HG02623 (cell line): ENCODE measurements at regions not wholly inside any gene's neighbourhood (a gene's known extent, or its start where the extent isn't known, plus 50 kb on each side); places are given as distances from the start of the nearest gene placed in this dataset.

Source experiments
- ATAC-seq: cut with Tn5 transposase; IDR thresholded peaks from one replicate; pipeline ENCODE4 v1.9.1; 2021; ENCODE audit warnings: moderate library complexity; ENCODE audit not compliant: unreplicated experiment

DNA sequence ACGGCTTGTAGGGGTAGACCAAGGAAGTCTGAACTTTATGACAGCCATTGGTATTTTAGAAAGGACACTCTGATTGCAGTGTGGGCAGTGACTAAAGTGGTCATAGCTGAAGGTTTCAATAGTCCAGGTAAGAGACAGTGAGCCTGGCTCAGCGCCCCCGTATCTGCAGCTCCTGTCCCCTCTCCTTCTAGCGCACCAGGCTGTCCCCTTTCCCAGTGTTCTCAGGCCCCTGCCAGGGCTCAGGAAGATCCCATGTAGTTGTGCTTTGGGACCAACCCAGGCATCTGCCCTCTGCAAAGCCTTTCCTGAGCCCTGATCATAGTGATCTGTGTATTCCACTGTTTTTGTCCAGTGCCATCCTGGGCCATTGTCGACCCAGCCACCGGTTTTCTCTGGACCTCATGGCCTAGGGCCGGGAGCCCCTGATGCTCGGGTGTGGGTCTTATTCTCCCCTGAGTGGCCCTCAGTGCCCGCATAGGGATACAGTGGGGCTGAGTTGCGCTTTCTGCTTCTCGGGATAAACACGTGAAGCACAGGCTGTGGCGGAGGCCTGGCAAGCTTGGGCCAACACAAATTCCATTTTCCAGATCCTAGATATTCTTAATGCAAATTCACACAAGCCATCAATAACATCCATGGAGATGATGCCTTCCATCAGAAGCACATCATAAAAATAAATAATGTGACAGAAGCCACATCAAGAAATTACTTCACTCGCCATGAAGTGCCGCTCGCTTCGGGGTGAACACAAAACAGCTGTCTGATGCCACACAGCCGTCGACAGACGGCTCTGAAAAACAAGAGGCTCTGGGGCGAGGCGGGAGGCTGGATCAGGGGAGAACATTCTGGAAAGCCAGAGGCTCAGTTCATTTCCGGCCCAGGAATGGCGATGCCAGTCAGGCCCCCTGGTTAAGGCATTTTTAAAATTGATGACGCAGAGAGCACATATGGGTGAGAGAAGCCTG, 805.0 kb downstream of the TBC1D22A start:
- ATAC-seq: no peak

DNA sequence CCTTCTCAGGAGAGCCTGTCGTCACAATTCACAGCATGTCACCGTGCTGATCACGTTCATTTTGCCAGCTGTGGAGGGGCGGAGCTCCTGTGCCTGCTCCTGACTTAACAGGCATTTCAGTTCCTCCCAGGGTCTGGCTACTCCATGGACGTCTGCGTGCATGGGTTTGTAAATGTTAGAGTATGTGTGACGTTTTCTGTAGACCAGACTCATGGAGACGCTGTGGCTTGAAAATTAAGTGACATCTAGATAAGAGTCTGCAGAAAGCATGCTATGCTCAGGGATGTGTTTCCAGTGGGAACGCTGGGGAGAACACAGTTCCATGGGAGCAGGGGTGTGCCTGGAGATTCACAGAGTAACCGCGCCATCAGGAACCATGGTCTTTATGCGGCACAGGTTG, 804.0 kb downstream of the TBC1D22A start:
- ATAC-seq: no peak

DNA sequence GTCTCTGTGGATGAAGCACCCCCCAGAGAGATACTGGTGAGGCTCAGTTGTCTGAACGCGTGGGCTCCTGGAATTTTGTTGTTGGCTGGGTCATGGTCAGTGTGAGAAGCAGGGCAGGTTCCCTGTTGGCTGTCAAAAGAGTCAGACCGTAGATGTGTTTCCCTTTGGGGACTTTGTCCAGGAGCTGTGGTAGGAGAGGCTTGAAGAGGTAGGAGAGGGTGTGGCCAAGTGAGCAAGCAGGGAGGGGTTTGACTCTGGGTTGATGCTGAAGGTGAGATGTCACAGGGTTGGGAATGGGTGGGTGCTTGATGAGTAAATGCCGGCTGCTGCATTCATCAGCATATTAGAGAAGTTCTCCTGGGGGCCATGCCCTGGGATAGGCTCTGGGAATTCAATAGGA, 803.2 kb downstream of the TBC1D22A start:
- ATAC-seq: no peak

DNA sequence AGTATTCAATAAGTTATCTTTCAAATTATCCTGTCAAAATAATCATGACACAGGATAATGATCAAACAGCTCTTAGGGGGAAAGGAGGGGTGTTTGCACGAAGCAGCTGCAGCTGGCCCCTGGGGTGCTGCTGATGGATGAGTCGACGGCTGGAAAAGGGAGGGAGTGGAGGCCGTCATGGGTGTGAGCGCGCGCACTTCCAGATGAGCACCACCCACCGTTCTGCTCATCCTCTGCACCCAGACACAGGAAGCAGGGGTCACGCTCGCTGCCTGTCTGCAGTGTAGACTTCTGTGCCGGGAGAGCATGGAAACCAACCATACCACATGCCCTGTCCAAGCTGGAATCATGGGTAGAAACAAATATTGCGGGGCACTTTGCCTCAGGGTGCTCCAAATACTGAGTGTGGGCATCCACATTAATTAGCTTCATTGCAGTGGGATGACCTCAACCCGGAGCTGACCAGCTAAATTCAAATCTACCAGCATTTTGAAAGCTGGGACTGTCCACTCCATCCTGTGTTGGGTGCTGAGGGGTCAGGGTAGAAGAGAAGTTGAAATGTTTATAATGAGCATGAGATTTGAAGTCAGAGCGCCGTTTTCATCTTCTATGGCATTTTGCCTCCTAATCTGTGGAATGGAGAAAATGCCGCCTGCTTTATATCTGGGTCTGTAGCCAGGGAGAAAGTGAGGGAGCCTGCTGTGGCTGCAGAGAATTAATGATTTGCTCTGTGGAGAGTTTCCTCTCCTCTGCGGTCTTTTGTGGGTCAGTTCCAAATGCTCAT, 802.4 kb downstream of the TBC1D22A start:
- ATAC-seq: no peak

DNA sequence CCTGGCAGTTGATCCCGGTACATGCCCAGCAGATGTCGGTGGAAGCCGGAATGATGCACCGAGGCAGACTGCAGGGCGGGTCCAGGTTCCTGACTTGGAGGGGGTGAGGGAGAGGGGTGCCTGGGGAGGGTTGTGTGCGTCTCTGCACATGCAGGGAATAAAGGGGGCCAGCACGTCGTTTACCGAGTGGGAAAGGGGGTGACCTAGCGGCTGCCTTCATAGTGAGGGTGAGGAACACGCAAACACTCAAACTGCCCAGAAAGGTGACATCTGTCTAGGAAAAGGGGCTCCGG, 801.7 kb downstream of the TBC1D22A start:
- no peak for ATAC-seq

DNA sequence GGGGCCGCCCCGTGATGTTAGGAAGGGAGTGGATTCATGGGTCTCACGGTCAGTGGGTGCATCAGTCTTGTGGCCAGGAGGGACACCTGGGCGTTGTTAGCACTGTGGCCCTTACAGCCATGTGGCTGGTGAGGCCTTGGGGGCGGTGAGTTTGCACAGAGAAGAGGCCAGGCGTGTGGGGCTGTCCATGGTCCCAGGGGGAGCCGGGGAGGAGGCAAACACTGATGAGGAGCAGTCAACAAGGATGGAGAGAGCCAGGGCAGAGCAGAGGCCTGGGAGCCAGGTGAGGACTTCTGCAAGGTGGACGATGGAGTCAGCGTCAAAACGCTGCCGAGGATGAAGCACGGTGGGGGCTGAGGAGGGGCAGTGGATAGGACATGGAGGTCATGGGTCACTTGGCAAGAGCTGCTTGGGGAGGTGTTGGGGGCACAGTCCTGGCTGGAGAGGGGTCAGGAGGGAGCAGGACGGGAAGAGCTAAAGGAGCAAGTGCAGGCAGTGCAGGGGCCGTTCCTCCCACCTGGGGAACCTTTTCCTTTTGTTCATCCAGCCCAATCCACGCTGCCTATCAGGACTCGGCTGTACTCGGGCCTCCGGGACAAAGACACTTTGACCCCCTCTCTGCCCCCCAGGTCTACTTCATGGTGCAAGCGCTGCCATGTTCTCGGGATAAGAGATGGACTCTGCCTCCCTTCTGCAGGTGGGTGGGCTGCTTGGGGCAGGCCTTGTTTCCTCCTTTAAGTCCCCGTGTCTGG, 801.1 kb downstream of the TBC1D22A start:
- ATAC-seq: no peak

DNA sequence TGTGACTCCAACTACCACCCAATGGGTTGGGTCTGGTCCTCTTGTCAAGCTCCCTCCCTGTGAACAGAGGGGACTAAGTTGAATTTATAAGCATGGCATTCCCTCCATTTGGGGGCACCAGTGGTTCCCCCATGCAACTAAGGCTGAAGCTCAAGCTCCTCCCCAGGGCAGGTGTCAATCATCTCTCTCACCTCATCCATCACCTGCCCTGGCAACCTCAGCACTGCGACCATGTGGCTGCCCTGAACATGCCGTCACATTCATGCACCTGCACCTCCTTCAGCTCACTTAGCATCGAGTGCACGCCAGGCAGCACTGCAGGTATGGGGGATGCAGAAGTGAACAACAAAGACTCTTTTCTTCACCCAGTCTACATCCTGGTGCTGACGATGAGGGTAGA, 799.3 kb downstream of the TBC1D22A start:
- ATAC-seq: no peak

DNA sequence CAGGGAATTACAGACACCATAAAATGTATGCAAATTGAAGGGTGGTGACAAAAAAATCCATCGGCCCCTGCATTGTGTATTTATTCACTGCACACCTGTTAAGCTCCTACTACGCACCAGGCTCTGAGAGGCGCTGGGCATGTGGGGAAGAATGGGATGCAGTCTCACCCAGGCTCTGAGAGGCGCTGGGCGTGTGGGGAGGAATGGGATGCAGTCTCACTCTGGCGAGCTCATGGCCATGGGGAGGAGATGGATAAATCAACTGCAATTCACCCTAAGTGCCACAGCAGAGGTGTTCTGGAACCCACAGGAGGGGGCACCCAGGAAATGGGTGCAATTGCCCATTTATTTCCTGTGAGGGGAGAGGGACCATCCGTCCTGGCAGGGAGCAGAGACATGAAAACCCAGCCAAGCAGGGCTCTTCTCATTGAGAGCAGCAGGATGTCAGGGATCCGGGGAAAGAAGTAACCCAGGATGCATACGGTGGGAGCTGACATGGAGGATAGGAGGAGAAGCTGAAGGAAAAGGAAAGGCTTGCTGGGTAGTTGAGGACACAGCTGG, 798.7 kb downstream of the TBC1D22A start:
- no peak for ATAC-seq

DNA sequence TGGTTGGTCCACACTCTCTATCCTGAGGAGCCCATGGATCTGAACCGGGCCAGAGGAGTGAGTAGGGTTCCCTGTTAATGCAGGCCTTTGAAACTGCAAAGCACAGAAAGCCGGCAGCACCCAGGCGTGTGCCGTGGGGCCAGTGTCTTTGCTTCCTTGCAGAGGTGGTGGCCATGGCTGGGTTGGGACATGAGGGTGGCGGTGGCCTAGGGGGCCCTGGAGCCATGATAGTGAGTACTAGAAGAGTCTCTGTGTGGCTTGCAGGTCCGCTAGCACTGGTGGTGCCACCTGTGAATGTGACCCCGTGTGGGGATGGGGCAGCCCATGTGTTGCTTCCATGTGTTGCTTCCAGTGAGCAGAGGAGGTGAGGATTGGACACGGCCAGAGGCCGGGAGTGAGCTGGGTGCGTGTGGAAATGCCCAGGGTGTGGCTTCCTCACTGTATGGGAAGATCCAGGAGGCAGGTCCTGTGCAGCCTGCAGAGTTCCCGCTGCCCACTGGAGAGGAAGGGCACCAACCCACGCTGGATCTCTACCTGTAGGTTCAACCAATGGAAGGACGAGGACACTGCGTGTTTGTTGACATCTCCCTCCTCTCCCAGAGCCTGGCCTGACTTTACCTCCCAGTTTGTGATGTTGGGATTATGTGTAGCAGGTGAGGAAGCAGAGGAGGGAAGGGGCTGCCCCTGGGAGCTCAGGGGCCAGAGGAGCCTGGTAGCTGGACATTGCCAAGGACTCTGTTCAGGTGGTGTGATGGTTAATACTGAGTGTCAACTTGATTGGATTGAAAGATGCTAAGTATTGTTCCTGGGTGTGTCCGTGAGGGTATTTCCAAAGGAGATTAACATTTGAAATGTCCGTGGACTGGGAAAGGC, 796.6 kb downstream of the TBC1D22A start:
- no peak for ATAC-seq

DNA sequence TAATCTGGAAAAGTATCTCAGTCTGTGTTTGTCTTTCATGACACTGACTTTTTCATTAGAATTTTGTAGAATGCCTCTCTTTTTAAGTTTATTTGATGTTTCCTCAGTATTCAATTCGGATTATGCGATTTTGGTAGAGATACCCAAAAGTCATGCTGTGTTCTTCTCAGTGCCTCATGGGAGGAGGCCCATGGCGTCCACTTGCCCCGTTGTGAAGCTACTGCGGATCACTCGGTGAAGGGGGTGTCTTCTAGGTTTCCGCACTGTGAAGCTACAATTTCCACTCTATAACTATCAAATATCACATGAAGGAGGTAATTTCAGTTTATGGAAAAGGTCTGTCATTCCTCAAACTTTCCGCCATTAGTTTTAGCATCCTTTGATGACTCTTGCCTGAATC, 794.0 kb downstream of the TBC1D22A start:
- ATAC-seq: no peak

DNA sequence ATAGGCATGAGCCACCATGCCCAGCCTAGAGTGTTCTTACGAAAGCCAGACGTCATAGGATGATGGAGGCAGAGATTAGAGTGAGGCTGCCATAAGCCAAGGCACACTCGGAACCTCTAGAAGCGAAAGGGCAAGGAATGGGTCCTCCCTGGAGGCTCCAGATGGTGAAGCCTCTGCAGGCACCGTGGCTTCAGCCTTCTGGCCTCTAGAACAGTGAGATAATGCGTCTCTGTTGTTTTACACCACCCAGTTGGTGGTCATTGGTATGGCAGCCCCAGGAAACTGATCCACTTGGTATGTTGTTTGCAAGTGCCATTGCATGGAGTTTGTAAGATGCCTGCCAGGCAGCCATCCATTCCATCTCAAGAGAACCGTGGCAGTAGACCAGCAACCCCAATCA, 791.0 kb downstream of the TBC1D22A start:
- ATAC-seq: no peak

DNA sequence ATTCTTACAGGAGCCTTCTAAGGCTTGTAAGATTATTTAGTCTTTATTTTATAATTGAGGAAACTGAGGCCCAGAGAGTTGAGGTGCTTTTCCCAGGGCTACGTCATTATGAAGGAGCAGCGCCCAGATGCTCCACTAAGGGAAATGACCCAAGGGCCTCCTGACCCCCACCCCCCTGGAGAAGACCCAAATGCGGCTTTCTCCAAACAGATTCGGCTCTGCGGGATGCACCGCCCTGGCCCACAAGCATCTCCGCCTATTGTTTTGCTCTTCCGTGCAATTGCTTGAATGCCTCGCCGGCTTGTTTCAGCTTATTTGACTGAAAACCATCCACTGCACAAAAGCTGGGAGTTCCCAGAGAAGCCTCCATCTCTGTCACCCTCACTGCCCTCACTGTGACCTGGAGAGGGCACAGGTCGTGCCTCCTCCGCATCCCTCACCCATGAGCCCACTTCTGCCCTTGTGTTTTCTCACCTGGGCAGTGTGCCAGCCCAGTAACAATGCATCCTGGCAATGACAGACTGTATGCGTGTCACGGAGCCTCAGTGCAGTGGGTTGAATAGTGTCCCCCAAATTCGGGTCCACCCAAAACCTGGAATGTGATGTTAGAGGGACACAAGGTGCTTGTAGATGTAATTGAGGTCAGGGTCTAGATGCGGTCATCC, 790.2 kb downstream of the TBC1D22A start:
- ATAC-seq: no peak

DNA sequence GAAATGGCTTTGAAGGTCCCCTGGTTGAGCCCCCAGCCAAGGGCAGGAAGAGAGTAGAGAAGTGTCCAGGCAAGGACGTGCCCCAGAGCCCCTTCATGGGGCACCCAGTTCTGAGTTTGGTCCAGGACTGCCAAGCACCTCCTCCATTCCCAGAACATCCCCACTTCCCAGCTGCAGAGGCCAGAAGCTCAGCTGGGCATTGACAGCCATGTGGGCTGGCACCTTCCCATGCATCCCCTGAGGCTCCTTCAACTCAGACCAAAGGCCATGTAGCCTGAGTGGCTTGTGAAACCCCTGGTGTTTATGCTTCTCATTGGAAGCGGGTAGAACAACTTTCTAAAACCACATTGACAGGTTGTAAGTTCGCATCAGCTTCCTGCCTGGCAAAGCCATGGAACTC, 789.6 kb downstream of the TBC1D22A start:
- no peak for ATAC-seq

DNA sequence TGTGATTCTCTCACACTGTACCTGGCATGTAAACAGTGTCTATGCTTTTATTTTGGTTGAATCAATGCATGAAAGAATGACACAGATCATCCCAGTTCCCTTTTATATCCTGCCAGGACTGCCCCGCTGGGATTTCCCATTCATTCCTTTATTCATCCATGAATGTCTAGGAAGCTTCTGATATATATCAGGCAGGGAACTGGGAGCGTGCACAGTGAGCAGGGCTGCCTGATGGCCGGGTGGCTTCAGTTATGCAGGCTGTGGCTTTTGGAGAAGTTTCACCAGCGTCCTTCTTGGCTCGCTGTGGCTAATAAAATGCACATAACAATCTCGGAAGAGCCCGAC, 789.0 kb downstream of the TBC1D22A start:
- no peak for ATAC-seq

DNA sequence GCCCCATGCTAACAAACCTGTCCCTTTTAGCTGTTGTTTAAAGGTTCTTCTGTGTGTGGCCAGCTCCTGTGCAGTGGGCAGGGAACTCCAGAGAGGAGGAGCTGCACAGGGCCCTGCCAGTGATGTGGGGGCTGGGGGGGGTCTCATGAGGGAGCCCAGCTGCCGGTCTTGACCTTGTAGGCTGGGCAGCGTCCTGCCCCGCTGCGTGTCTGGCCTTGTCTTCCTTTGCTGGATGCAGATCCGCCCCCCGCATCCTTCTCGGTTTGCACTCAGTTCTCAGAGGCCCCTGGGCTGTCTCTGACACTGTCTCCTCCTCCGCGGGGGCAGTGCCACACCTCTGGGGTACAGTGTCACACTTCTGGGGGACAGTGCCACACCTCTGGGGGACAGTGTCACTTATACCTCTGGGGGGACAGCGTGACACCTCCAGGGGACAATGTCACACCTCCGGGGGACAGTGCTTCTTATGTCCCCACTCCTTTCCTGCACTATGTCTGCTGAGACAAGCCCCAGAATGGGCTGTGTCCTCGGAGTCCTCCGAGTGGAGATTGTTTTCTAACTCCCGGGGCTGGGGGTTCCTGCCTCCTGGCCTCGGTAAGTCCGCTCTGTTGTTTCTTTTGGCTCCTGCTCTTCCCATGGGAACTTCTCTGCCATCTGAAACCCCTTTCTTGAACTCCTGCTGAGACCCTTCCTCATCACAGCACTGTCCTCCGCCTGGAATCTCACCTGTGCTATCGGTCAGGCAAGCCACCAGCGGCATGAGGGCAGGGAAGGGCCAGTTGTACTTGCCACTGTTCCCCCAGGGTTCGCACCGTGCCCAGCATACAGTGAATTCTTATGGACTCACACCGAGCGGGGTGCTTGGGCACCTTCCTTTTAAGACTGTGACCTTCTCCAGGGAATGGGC, 788.3 kb downstream of the TBC1D22A start:
- no peak for ATAC-seq

DNA sequence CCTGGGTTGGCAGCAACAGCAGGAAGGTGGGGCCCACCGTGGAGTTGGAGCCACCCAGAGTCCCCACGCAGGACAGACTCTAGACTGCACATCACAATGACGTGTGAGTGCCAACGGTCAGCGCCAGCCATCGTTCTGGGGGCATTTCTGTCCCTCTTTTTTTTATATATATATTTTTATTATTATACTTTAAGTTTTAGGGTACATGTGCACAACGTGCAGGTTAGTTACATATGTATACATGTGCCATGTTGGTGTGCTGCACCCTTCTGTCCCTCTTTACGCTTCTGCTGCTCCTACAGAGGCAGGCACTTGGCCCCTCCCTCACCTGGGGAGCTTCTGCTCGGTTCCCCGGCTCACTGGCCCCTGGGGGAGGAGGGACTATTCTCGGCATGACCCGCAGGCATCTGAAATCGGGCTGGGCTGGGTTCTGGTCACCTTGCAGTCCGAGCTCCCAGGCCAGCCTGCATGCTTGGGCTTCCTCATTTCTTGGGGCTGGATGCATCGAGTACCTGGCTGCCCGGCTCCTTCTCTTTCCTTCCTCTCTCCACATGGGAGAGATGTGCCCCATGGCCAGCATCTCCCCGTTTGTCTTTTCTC, 787.4 kb downstream of the TBC1D22A start:
- no peak for ATAC-seq

DNA sequence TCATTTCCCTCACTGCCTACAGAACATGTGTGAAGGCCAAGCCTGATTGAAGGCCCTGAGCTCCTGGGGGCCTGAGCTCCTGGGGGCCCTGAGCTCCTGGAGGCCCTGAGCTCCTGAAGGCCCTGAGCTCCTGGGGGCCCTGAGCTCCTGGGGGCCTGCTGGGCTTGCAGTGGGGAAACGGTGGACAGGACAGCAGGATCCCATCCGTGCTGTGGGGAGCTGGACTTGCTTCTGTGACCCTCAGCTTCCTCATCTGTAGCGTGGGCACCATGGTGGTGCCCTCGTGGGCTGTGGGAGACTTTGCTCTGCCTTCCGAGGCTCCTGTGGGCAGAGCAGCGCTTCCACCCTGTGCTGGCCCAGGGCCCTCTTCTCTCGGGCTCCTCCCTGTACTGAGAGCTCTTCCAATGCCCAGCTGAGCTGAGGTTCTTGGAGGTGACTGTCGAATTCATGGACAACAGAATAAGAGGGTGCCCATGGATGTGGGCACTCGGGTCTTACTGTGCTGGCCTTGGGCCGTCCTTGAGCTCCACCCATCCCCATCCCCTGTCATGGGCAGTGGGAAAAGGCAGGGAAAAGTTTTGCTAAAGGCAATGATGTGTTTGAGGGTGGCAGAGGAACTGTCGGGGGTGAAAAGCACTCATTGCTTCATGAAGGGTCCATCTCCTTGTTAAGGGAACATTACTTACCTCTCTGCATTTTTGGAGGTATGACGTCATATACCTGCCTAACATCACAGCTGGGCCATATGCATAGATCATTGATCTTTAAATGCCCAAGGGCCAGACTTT, 786.7 kb downstream of the TBC1D22A start:
- no peak for ATAC-seq
